ENCODE measurements at regions not wholly inside any gene's neighbourhood (a gene's known extent, or its start where the extent isn't known, plus 50 kb on each side); places are given as distances from the start of the nearest gene placed in this dataset.

DNA sequence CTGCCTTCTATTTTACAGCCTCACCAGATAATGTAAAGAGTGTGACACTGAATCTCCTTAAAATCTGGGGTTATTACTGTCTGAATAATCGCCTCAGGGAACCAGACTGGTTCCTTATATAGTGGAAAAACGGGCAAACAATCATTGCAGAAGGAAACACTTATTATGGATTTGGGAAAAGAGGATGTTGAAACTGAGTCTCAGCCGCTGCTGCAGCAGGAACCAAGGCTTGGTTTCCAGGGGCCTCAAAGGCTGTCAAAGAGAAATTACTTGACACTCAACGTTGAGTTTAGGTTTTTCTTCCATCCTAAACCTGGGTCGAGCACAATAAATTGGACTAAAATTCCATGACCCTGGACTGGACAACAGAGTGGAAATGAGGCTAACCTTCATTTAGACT is 103.8 kb upstream of the AHR start:
- no peak overlapping the region for H3K27ac ChIP-seq
- no peaks in the 10 kb centered on the region for H3K4me1 ChIP-seq
- H3K9me3 ChIP-seq: no peaks in the 10 kb centered on the region
- H3K27me3 ChIP-seq: no peaks in the 10 kb centered on the region
- no peaks in the 10 kb centered on the region for H3K36me3 ChIP-seq
- no peak overlapping the region for H3K4me3 ChIP-seq (replicated peaks in 1 of 3)
- intact Hi-C loops (cut with DNase I): no loop called here
- no peak for TF ChIP-seq POLR2A (IDR thresholded peaks at IDR 0.05)
- TF ChIP-seq CTCF (IDR thresholded peaks at IDR 0.05): no peak
- 72 to 75% methylated on average over 5 of the region's 5 CpGs for WGBS, 2 donors
- no peak for DNase-seq

- no peaks in the 10 kb centered on the region for H3K27me3 ChIP-seq
- no peaks in the 10 kb centered on the region for H3K36me3 ChIP-seq
- 93 to 100% methylated on average over 2 of the region's 2 CpGs for WGBS, 2 donors
- intact Hi-C loops (cut with DNase I): no loop called here
- TF ChIP-seq POLR2A (IDR thresholded peaks at IDR 0.05): no peak
- H3K4me1 ChIP-seq: no peaks in the 10 kb centered on the region
- H3K27ac ChIP-seq: no peak overlapping the region
- H3K9me3 ChIP-seq: no peaks in the 10 kb centered on the region
- no peak for DNase-seq
- H3K4me3 ChIP-seq (replicated peaks in 1 of 3): no peak overlapping the region
Observed at GRCh38 chr7:17195576-17195975, 102.9 kb upstream of the AHR start.

DNA sequence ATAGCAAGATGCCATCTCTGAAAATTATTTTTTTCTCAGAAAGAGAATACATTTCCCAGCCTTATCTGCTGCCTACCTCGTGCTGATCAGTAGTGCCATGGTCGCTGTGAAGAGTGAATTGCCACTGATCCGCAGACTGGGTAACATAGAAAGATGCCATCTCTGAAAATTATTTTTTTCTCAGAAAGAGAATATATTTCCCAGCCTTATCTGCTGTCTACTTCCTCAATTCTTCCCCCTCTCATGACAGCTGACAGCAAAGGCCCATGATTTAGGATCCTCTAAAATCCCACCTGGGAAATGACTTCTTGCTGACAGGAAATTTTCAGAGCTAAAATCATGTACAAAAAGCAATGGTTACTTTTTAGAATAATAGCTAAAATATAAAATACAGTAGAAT is 92.5 kb upstream of the AHR start:
- Histone ChIP-seq H3K4me1 (no peaks in the 10 kb centered on the region), H3K4me3 (replicated peaks in 1 of 3) (no peak overlapping the region), H3K27me3 (no peaks in the 10 kb centered on the region), H3K27ac (no peak overlapping the region), H3K36me3 (no peaks in the 10 kb centered on the region), H3K9me3 (no peaks in the 10 kb centered on the region)
- intact Hi-C loops (cut with DNase I): no loop called here
- TF ChIP-seq POLR2A (IDR thresholded peaks at IDR 0.05): no peak
- no peak for TF ChIP-seq CTCF (IDR thresholded peaks at IDR 0.05)
- DNase-seq: no peak
- 95 to 96% methylated on average over 3 of the region's 3 CpGs for whole genome bisulfite sequencing, 2 donors

GRCh38 chr7:17206349-17206905 is 92.0 kb upstream of the AHR start:
- intact Hi-C loops (cut with DNase I): no loop called here
- WGBS, 2 donors: 96% methylated on average over 3 of the region's 3 CpGs
- Histone ChIP-seq H3K9me3 (no peaks in the 10 kb centered on the region), H3K36me3 (no peaks in the 10 kb centered on the region), H3K4me1 (no peaks in the 10 kb centered on the region), H3K27ac (no peak overlapping the region), H3K4me3 (replicated peaks in 1 of 3) (no peak overlapping the region), H3K27me3 (no peaks in the 10 kb centered on the region)
- DNase-seq: no peak
- TF ChIP-seq CTCF (IDR thresholded peaks at IDR 0.05) (no peak), POLR2A (IDR thresholded peaks at IDR 0.05) (no peak)

GRCh38 chr7:17207220-17207619 is 91.2 kb upstream of the AHR start:
- H3K4me3 ChIP-seq (replicated peaks in 1 of 3): no peak overlapping the region
- no peak for TF ChIP-seq CTCF (IDR thresholded peaks at IDR 0.05)
- TF ChIP-seq POLR2A (IDR thresholded peaks at IDR 0.05): no peak
- DNase-seq: no peak
- no peaks in the 10 kb centered on the region for H3K9me3 ChIP-seq
- intact Hi-C loops (cut with DNase I): no loop called here
- H3K36me3 ChIP-seq: no peaks in the 10 kb centered on the region
- H3K27me3 ChIP-seq: no peaks in the 10 kb centered on the region
- 73 to 92% methylated on average over 1 of the region's 1 CpG for WGBS, 2 donors
- no peaks in the 10 kb centered on the region for H3K4me1 ChIP-seq
- H3K27ac ChIP-seq: no peak overlapping the region

GRCh38 chr7:17209101-17209500 is 89.4 kb upstream of the AHR start:
- Histone ChIP-seq H3K36me3 (no peaks in the 10 kb centered on the region), H3K4me1 (no peaks in the 10 kb centered on the region), H3K27me3 (no peaks in the 10 kb centered on the region), H3K4me3 (replicated peaks in 1 of 3) (no peak overlapping the region), H3K27ac (no peak overlapping the region), H3K9me3 (no peaks in the 10 kb centered on the region)
- 73 to 96% methylated on average over 3 of the region's 3 CpGs for WGBS, 2 donors
- intact Hi-C loops (cut with DNase I): no loop called here
- TF ChIP-seq POLR2A (IDR thresholded peaks at IDR 0.05): no peak
- TF ChIP-seq CTCF (IDR thresholded peaks at IDR 0.05): no peak
- no peak for DNase-seq

Measured in thyroid gland (tissue), 4 donors.